ENCODE measurements at regions not wholly inside any gene's neighbourhood (a gene's known extent, or its start where the extent isn't known, plus 50 kb on each side); places are given as distances from the start of the nearest gene placed in this dataset.
A peak's percentile ranks its signal among the peaks of the same experiment; 100 is the strongest.

GRCh38 chr1:114314098-114314497 lies 160.4 kb upstream of the SYT6 start:
- no peak for DNase-seq (ENCODE audit: low spot score)

DNA sequence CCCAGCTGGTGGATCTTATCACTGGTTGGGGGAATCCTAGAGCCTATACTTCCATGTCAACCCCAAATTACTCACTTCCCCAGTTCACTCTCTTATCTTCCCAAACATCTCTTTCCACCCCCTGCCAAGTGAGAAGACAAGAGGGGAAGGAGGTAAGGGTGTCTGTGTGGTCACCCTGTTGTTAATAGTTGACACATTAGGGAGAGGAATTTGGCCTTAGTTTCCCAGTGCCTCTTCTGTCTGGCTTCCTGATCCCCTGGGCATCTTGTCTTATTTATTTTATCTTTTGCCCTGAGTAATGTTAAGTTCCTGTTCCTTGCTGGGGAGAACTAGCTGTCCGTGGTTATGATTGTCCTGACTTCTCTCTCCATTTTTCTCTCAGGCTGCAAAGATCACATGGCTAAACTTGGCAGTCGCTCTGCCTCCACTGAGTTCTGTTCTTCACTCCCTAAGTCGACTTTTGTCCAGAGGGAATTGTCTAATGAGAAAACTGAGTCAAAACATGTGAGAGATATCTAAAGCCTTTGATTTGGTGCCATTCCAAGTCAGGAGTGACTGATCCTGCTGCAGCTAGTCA lies 157.1 kb upstream of the SYT6 start:
- DNase-seq (ENCODE audit: low spot score), result peak; percentile 12

DNA sequence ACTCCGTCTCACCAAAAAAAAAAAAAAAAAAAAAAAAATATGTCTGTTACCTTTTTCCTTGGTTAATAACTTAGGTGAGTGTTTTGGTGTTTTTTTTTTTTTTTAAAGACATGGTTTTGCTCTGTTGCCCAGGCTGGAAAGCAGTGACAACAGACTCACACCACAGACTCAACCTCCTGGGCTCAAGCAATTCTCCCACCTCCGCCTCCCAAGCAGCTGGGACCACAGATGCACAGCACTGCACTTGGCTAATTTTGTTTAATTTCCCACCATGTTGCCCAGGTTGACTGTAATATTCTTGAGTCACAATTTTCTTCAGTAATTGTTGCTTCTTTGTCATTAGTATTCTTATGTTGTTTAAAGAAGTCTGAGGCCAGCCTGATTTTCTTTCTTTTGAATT lies 149.2 kb upstream of the SYT6 start:
- no peak for DNase-seq (ENCODE audit: low spot score)

- DNase-seq (ENCODE audit: low spot score), result no peak
Observed at GRCh38 chr1:114299331-114299975, 145.8 kb upstream of the SYT6 start.

DNA sequence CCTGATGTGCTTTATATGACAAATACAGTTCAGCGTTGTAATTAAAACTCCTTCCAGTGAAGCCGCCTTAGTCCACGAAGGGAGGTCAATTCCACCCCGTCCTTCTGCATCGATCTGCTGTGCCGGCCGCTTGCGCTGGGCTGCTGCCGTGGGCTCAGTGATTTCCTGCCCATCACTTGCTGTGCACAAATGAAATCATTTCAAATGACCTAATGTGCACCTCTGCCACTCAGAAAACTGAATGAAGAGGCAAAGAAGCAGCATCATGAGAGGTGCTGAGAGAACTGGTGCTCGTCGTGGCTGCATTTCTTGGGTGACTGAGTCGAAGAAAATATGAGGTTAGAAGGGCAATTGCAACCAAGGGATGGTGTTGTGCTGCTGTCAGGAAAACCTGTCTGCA lies 144.3 kb upstream of the SYT6 start:
- DNase-seq (ENCODE audit: low spot score), result no peak

- no peak for DNase-seq (ENCODE audit: low spot score)
Observed at GRCh38 chr1:114296413-114296812, 142.7 kb upstream of the SYT6 start.

GRCh38 chr1:114295321-114295720 lies 141.7 kb upstream of the SYT6 start:
- DNase-seq (ENCODE audit: low spot score), result no peak

DNA sequence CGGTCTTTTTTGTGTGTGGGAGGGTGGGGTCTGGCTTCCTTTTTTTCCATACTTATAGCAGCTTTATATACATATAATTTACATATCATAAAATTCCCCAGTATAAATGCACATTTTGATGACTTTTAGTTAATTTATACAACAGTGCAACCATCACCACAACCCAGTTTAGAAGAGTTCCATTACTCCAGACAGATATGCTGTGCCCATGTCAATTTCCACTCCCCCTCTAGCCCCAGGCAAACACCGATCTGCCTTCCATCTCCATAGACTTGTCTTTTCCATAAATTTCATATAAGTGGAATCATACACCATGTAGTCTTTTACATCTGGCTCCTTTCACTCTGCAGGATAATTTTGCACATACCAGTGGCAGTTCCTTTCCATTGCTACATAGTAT lies 139.2 kb upstream of the SYT6 start:
- DNase-seq (ENCODE audit: low spot score), result no peak

DNA sequence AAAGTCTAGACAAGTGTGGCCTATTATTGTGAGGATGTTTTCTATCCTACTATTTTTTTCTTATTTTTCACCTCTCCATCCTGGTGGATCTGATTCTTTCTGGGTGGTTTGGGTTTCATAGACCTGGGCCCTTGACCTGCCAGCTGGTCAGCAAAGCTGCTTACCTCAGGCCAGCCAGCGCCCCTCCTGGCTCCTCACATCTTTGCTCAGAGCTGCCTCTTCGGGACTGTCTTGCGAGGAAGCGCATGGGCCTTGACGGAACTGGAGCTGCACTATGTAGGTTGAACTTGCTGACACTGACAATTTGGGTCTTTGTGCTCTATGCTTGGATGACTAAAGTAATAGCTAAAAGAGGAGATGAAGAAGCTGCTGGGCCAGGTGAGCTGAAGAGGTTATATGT lies 138.5 kb upstream of the SYT6 start:
- DNase-seq (ENCODE audit: low spot score), result no peak

- DNase-seq (ENCODE audit: low spot score), result no peak
Observed at GRCh38 chr1:114290776-114291175, 137.1 kb upstream of the SYT6 start.

- no peak for DNase-seq (ENCODE audit: low spot score)
Observed at GRCh38 chr1:114290341-114290740, 136.7 kb upstream of the SYT6 start.

DNA sequence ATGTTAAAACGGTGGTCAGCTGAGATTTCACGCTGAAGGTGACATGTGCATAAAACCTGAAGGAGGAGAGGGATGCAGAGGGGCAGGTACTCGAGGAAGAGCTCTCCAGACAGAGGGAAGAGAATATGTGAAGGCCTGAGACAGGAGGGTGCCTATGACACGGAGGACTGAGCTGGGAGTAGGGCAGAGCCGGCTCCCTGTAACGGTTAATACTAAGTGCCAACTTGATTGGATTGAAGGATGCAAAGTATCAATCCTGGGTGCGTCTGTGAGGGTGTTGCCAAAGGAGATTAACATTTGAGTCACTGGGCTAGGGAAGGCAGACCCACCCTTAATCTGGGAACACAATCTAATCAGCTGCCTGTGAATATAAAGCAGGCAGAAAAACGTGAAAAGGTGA lies 136.2 kb upstream of the SYT6 start:
- DNase-seq (ENCODE audit: low spot score), result no peak

DNA sequence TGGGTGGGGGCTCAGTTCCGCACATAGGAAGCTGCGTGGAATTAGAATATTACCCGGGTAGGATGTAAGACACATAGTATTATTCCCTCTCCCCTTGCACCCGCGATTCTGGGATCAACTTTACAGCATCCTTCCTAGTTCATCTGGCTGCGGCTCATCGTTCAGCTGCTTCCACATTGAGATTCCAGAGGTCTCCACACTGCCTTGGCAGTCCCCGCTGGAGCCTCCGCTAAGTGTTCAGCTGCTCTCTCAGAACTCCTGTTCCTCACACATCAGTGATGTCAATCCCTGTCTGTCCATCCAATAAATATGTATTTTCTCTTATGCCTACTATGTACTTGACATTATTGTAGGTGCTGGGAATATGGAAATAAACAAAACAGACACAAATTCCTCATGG lies 135.6 kb upstream of the SYT6 start:
- no peak for DNase-seq (ENCODE audit: low spot score)

- no peak for DNase-seq (ENCODE audit: low spot score)
Observed at GRCh38 chr1:114286960-114287359, 133.3 kb upstream of the SYT6 start.

DNA sequence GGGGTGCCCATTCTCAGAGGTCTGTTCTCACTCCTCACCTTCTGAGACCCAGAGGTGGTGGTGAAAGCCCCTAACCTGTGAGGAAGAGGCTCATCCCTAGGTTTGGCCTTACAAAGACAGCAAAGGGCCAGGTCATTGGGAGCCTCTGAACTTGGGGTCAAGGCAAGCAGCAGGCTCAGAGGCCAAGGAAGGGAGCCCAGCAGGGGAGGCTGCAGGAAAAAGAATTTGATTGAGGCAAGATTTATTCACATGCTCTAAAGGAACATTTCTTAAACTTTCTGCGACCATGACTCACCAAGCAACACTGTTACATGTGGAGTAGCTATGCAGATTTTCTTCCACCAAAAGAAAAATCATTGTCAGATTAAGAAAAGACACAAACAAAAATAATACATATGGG lies 132.5 kb upstream of the SYT6 start:
- DNase-seq (ENCODE audit: low spot score), result no peak

DNA sequence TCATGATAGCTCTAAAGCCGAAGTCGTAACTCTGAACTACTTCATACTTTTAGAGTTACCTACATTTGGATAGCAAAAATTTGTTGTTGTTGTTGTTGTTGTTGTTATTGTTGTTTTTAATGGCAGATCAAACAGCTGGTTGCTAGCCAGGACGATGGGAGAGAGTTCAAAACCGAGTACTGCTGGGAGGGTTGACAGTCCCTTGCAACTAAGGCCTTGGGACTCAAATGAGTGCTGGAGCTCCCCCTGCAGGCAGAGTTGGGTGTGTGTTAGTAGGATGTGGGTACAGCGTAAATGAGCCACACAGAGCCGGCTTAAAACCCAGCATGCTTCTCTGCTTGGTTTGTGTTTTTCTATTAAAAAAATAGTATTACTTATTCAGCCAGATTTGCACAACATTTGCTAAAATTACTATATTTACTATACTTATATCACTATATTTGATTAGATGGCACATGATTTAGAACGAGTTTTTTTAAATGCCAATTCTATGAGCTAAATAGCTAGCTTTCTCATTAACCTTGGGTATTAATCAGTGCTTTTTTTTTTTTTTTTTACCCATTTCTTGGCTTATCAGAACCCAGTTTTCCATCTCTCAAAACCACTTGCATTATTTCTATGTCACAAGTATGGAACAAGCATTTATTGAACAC lies 129.2 kb upstream of the SYT6 start:
- peak; percentile 94 for DNase-seq (ENCODE audit: low spot score)

GRCh38 chr1:114278911-114279310 lies 125.2 kb upstream of the SYT6 start:
- DNase-seq (ENCODE audit: low spot score), result no peak

DNA sequence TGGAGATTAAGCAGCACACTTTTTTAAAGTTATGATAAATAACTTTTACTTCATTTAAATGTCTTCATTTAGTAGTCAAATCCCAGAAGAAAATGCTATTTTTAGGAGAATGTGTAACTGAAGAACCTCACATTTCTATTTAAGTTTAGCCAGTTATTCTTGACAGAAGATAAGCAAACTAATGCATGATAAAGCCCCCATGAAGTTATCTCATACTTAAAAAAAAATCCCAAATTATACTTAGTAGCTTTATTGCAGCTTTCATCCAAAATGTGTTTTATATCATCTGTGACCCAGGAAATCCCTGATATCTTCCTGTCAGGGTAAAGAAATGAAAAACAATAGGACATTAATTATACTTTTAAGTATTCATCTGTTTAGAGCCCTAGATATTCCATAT lies 124.8 kb upstream of the SYT6 start:
- no peak for DNase-seq (ENCODE audit: low spot score)

- DNase-seq (ENCODE audit: low spot score), result peak; percentile 75
Observed at GRCh38 chr1:114274621-114275317, 121.1 kb upstream of the SYT6 start.

DNA sequence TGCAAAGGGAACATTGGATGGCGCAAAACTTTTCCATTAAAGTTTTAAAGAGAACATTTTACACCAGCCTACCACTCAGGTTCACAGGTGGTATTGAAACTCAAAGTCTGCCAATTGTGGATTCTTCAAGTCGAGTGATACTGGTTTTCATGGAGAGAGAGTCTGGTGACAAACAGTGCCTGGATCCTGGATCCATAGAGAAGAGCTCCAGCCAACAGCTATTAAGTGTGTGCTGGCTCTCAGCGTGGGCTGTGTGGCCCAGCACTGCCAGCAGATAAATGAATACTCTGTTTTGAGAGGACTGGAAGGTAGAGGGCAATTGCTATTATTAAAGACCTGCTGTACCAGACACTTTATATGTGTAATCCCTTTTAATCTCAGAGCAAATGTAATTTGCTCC lies 118.9 kb upstream of the SYT6 start:
- no peak for DNase-seq (ENCODE audit: low spot score)

GRCh38 chr1:114270718-114271117 lies 117.0 kb upstream of the SYT6 start:
- no peak for DNase-seq (ENCODE audit: low spot score)

GRCh38 chr1:114270282-114270681 lies 116.6 kb upstream of the SYT6 start:
- no peak for DNase-seq (ENCODE audit: low spot score)

GRCh38 chr1:114269539-114269938 lies 115.9 kb upstream of the SYT6 start:
- no peak for DNase-seq (ENCODE audit: low spot score)
